HUES6 (cell line): ENCODE measurements at regions not wholly inside any gene's neighbourhood (a gene's known extent, or its start where the extent isn't known, plus 50 kb on each side); places are given as distances from the start of the nearest gene placed in this dataset.

ENCODE experiments used
- H3K27ac ChIP-seq: 2 replicates; pipeline ENCODE4 v1.7.0; 2013; ENCODE audit warnings: low read depth, mild to moderate bottlenecking, low read length, inconsistent platforms
- H3K27me3 ChIP-seq: 2 replicates; pipeline ENCODE4 v1.6.1; 2013; ENCODE audit warnings: low read length; ENCODE audit not compliant: control insufficient read depth, insufficient read depth
- H3K36me3 ChIP-seq: 2 replicates; pipeline ENCODE4 v1.6.1; 2013; ENCODE audit warnings: low read length; ENCODE audit not compliant: control insufficient read depth, insufficient read depth
- H3K4me1 ChIP-seq: 2 replicates; pipeline ENCODE4 v1.6.1; 2013; ENCODE audit warnings: low read length; ENCODE audit not compliant: control insufficient read depth, insufficient read depth
- H3K4me3 ChIP-seq: 2 replicates; pipeline ENCODE4 v1.5.1; 2013; ENCODE audit warnings: low read depth, low read length
- H3K9ac ChIP-seq: one replicate; pipeline ENCODE4 v1.6.1; 2013; ENCODE audit warnings: mild to moderate bottlenecking, low read length
- H3K9me3 ChIP-seq: 2 replicates; pipeline ENCODE4 v1.6.1; 2013; ENCODE audit warnings: low read depth, low read length; ENCODE audit not compliant: control insufficient read depth, insufficient read depth

- Histone ChIP-seq H3K36me3 (no peaks in the 10 kb centered on the region), H3K27me3 (no peaks in the 10 kb centered on the region), H3K4me1 (no peaks in the 10 kb centered on the region), H3K27ac (no peak overlapping the region), H3K4me3 (no peak overlapping the region), H3K9ac (no peak overlapping the region), H3K9me3 (no peaks in the 10 kb centered on the region)
Observed at GRCh38 chr13:103969520-103970050, 903.4 kb upstream of the SLC10A2 start.

- H3K9me3 ChIP-seq, result no peaks in the 10 kb centered on the region
Observed at GRCh38 chr13:103965506-103966243, 899.5 kb upstream of the SLC10A2 start.

GRCh38 chr13:103961784-103962183 is 895.6 kb upstream of the SLC10A2 start:
- Histone ChIP-seq H3K4me1 (no peaks in the 10 kb centered on the region), H3K36me3 (no peaks in the 10 kb centered on the region), H3K27me3 (no peaks in the 10 kb centered on the region), H3K4me3 (no peak overlapping the region), H3K9ac (no peak overlapping the region), H3K27ac (no peak overlapping the region), H3K9me3 (no peaks in the 10 kb centered on the region)

More at GRCh38 chr13:103965506-103966243, 899.5 kb upstream of the SLC10A2 start:
- Histone ChIP-seq H3K36me3 (no peaks in the 10 kb centered on the region), H3K9ac (no peak overlapping the region), H3K4me3 (no peak overlapping the region), H3K27ac (no peak overlapping the region), H3K27me3 (no peaks in the 10 kb centered on the region), H3K4me1 (no peaks in the 10 kb centered on the region)

GRCh38 chr13:103961129-103961528 is 894.9 kb upstream of the SLC10A2 start:
- Histone ChIP-seq H3K27me3 (no peaks in the 10 kb centered on the region), H3K9me3 (no peaks in the 10 kb centered on the region), H3K27ac (no peak overlapping the region), H3K9ac (no peak overlapping the region), H3K4me3 (no peak overlapping the region), H3K4me1 (no peaks in the 10 kb centered on the region), H3K36me3 (no peaks in the 10 kb centered on the region)

GRCh38 chr13:103960001-103960400 is 893.8 kb upstream of the SLC10A2 start:
- Histone ChIP-seq H3K9ac (no peak overlapping the region), H3K27ac (no peak overlapping the region), H3K36me3 (no peaks in the 10 kb centered on the region), H3K27me3 (no peaks in the 10 kb centered on the region), H3K9me3 (no peaks in the 10 kb centered on the region), H3K4me3 (no peak overlapping the region), H3K4me1 (no peaks in the 10 kb centered on the region)

GRCh38 chr13:103958691-103959090 is 892.5 kb upstream of the SLC10A2 start:
- Histone ChIP-seq H3K9ac (no peak overlapping the region), H3K4me1 (no peaks in the 10 kb centered on the region), H3K27ac (no peak overlapping the region), H3K36me3 (no peaks in the 10 kb centered on the region), H3K4me3 (no peak overlapping the region), H3K9me3 (no peaks in the 10 kb centered on the region), H3K27me3 (no peaks in the 10 kb centered on the region)

- Histone ChIP-seq H3K36me3 (no peaks in the 10 kb centered on the region), H3K4me3 (no peak overlapping the region), H3K9me3 (no peaks in the 10 kb centered on the region), H3K4me1 (no peaks in the 10 kb centered on the region), H3K9ac (no peak overlapping the region), H3K27ac (no peak overlapping the region), H3K27me3 (no peaks in the 10 kb centered on the region)
Observed at GRCh38 chr13:103957939-103958338, 891.7 kb upstream of the SLC10A2 start.

GRCh38 chr13:103953859-103954258 is 887.6 kb upstream of the SLC10A2 start:
- Histone ChIP-seq H3K27me3 (no peaks in the 10 kb centered on the region), H3K27ac (no peak overlapping the region), H3K9ac (no peak overlapping the region), H3K9me3 (no peaks in the 10 kb centered on the region), H3K4me1 (no peaks in the 10 kb centered on the region), H3K36me3 (no peaks in the 10 kb centered on the region), H3K4me3 (no peak overlapping the region)

GRCh38 chr13:103952183-103952582 is 886.0 kb upstream of the SLC10A2 start:
- H3K27me3 ChIP-seq, result no peaks in the 10 kb centered on the region
- no peak overlapping the region for H3K27ac ChIP-seq
- H3K9me3 ChIP-seq, result no peaks in the 10 kb centered on the region
- no peak overlapping the region for H3K4me3 ChIP-seq
- no peaks in the 10 kb centered on the region for H3K36me3 ChIP-seq
- H3K4me1 ChIP-seq, result no peaks in the 10 kb centered on the region
- H3K9ac ChIP-seq, result no peak overlapping the region

GRCh38 chr13:103948426-103948825 is 882.2 kb upstream of the SLC10A2 start:
- H3K9me3 ChIP-seq, result no peaks in the 10 kb centered on the region
- H3K9ac ChIP-seq, result no peak overlapping the region
- H3K27me3 ChIP-seq, result no peaks in the 10 kb centered on the region
- no peak overlapping the region for H3K4me3 ChIP-seq
- no peak overlapping the region for H3K27ac ChIP-seq
- H3K4me1 ChIP-seq, result no peaks in the 10 kb centered on the region
- H3K36me3 ChIP-seq, result no peaks in the 10 kb centered on the region

GRCh38 chr13:103945836-103946235 is 879.6 kb upstream of the SLC10A2 start:
- no peak overlapping the region for H3K9ac ChIP-seq
- H3K36me3 ChIP-seq, result no peaks in the 10 kb centered on the region
- H3K9me3 ChIP-seq, result no peaks in the 10 kb centered on the region
- no peaks in the 10 kb centered on the region for H3K4me1 ChIP-seq
- H3K27ac ChIP-seq, result no peak overlapping the region
- H3K27me3 ChIP-seq, result no peaks in the 10 kb centered on the region
- no peak overlapping the region for H3K4me3 ChIP-seq
